ENCODE measurements at regions not wholly inside any gene's neighbourhood (a gene's known extent, or its start where the extent isn't known, plus 50 kb on each side); places are given as distances from the start of the nearest gene placed in this dataset.

- no peaks in the 10 kb centered on the region for H3K36me3 ChIP-seq
- no peaks in the 10 kb centered on the region for H3K4me1 ChIP-seq
- H3K27me3 ChIP-seq: no peaks in the 10 kb centered on the region
- no peak overlapping the region for H3K27ac ChIP-seq
- TF ChIP-seq EP300 (IDR thresholded peaks at IDR 0.05) (no peak), POLR2AphosphoS5 (IDR thresholded peaks at IDR 0.05) (no peak), POLR2A (IDR thresholded peaks at IDR 0.05) (no peak), CTCF (IDR thresholded peaks at IDR 0.05) (no peak)
- DNase-seq: no peak
- intact Hi-C loops (cut with DNase I): no loop called here
- H3K4me3 ChIP-seq: no peak overlapping the region
- WGBS, 2 donors: 66 to 75% methylated on average over 1 of the region's 1 CpG
- H3K9me3 ChIP-seq: no peaks in the 10 kb centered on the region
Observed at GRCh38 chr7:16999541-17000267, 117.9 kb upstream of the AGR3 start.

GRCh38 chr7:17005271-17005670 is 123.5 kb upstream of the AGR3 start:
- Histone ChIP-seq H3K36me3 (no peaks in the 10 kb centered on the region), H3K4me3 (no peak overlapping the region), H3K9me3 (no peaks in the 10 kb centered on the region), H3K4me1 (peaks cover 0 to 9% (median 2%) of the 10 kb centered on the region in 4 donors), H3K27me3 (no peaks in the 10 kb centered on the region), H3K27ac (no peak overlapping the region)
- no peak for DNase-seq
- 17 to 74% methylated on average over 4 of the region's 4 CpGs for WGBS, 2 donors
- TF ChIP-seq POLR2A (IDR thresholded peaks at IDR 0.05) (no peak), POLR2AphosphoS5 (IDR thresholded peaks at IDR 0.05) (no peak), CTCF (IDR thresholded peaks at IDR 0.05) (no peak), EP300 (IDR thresholded peaks at IDR 0.05) (no peak)
- intact Hi-C loops (cut with DNase I): no loop called here

- Histone ChIP-seq H3K9me3 (no peaks in the 10 kb centered on the region), H3K36me3 (no peaks in the 10 kb centered on the region), H3K27me3 (no peaks in the 10 kb centered on the region), H3K4me1 (peaks cover 0 to 9% (median 5%) of the 10 kb centered on the region in 4 donors), H3K27ac (no peak overlapping the region), H3K4me3 (no peak overlapping the region)
- no peak for DNase-seq
- 96 to 97% methylated on average over 2 of the region's 2 CpGs for WGBS, 2 donors
- TF ChIP-seq POLR2A (IDR thresholded peaks at IDR 0.05) (no peak), POLR2AphosphoS5 (IDR thresholded peaks at IDR 0.05) (no peak), CTCF (IDR thresholded peaks at IDR 0.05) (no peak), EP300 (IDR thresholded peaks at IDR 0.05) (no peak)
- intact Hi-C loops (cut with DNase I): no loop called here
Observed at GRCh38 chr7:17007841-17008240, 126.1 kb upstream of the AGR3 start.

- no peak overlapping the region for H3K4me3 ChIP-seq
- H3K27me3 ChIP-seq: no peaks in the 10 kb centered on the region
- DNase-seq: no peak
- intact Hi-C loops (cut with DNase I): no loop called here
- WGBS, 2 donors: 66 to 72% methylated on average over 4 of the region's 4 CpGs
- H3K36me3 ChIP-seq: no peaks in the 10 kb centered on the region
- H3K4me1 ChIP-seq: peaks cover 0 to 9% (median 5%) of the 10 kb centered on the region in 4 donors
- TF ChIP-seq POLR2AphosphoS5 (IDR thresholded peaks at IDR 0.05): peak in 1 of 4 donors; percentile 23
- peak in 2 of 4 experiments; percentile 15 to 25 for TF ChIP-seq CTCF (IDR thresholded peaks at IDR 0.05)
- no peak for TF ChIP-seq EP300 (IDR thresholded peaks at IDR 0.05)
- no peak overlapping the region for H3K27ac ChIP-seq
- H3K9me3 ChIP-seq: no peaks in the 10 kb centered on the region
Observed at GRCh38 chr7:17009007-17009719, 127.4 kb upstream of the AGR3 start.

Data from sigmoid colon (tissue), 6 donors.